GM21390 (cell line): ENCODE measurements at regions not wholly inside any gene's neighbourhood (a gene's known extent, or its start where the extent isn't known, plus 50 kb on each side); places are given as distances from the start of the nearest gene placed in this dataset.
"Not testable (repeated sequence)": the region's sequence is repeated elsewhere in the genome, so short reads cannot be mapped to it uniquely, and the experiment has no call there.

ENCODE experiments used
- ATAC-seq: cut with Tn5 transposase; IDR thresholded peaks from one replicate; pipeline ENCODE4 v1.9.1; 2021; ENCODE audit not compliant: unreplicated experiment

DNA sequence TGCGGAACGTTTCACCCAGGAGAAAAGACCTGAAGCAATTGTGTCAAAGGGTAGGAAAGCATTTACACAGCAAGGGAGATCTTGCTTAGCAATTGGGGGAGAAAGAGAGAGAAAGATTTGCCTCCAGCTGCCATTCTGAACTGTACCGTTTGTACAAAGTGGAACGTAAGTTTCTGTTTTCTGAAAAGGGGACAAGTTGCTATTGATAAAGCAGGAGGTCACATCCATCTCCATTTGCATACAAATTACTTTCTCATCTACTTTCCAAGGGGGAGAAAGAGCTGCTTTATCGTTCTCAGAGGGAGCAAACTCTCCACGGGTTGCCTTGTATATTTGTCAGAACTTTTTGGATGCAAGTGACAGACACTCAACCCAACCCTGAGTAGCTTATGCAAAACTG, 92.0 kb upstream of the CARD11 start:
- ATAC-seq, result no peak

DNA sequence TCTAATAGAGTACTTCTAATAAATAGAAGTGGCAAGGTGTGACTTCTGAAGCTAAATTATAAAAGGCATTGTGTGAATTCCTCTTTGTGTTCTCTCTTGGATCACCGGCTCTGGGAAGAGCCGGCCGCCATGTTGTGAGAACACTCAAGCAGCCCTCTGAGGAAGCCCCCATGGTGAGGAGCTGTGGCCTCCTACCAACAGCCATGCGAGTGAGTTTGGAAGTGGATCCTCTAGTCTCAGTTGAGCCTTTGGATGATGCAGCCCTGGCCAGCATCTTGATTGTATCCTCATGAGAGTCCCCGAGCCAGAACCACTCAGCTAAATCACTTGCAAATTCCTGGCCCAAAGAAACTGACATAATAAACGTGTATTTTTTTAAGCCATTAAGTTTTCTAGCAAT, 94.5 kb upstream of the CARD11 start:
- ATAC-seq, result no peak

DNA sequence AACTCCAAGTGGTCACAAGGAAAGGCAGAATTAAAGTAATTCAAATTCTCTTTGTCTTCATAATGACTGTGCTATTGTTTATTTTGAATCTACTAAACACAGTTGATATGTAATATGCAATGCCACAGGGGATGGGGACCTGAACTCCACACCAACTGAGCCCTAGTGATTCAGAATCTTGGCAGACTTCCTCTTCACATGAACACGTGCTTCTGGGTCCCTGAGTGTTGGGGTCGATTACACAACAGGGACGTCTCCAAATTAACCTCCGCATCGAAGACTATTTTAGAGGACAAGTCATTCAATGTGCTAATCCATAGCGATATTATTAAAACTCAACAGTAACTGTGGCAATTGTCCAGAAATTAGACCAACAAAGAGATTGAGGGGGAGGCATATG, 95.3 kb upstream of the CARD11 start:
- ATAC-seq, result no peak

DNA sequence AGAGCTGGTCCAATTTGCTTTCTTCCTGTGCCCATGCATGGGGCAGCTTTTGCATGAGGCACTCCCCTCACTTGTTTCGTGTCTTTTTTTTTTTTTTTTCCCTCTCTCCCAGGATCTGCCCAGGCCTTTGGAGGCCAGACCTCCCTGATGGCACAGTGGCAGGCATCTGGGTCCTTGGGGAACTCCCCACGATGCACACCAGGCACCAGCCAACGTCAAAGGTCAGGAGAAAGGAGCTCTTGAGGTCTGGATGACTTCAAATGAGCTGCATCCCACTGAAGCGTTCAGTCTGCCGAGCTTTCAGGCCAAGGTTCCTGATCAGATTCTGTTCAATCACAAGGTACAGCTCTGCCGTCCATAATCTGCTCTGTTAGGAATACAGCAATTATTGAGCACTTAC, 97.2 kb upstream of the CARD11 start:
- no peak for ATAC-seq

DNA sequence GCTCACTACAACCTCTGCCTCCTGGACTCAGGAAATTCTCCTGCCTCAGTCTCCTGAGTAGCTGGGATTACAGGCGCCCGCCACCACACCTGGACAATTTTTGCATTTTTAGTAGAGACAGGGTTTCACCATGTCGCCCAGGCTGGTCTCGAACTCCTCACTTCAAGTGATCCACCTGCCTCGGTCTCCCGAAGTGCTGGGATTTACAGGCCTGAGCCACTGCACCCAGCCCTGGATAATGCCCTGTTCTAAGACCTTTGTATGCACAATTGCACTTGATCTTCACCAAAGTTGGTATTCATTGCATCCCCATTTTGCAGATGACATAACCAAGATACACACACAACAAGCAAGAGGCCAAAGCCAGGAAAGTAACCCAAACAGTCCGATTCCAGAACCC, 97.7 kb upstream of the CARD11 start:
- ATAC-seq, result no peak

DNA sequence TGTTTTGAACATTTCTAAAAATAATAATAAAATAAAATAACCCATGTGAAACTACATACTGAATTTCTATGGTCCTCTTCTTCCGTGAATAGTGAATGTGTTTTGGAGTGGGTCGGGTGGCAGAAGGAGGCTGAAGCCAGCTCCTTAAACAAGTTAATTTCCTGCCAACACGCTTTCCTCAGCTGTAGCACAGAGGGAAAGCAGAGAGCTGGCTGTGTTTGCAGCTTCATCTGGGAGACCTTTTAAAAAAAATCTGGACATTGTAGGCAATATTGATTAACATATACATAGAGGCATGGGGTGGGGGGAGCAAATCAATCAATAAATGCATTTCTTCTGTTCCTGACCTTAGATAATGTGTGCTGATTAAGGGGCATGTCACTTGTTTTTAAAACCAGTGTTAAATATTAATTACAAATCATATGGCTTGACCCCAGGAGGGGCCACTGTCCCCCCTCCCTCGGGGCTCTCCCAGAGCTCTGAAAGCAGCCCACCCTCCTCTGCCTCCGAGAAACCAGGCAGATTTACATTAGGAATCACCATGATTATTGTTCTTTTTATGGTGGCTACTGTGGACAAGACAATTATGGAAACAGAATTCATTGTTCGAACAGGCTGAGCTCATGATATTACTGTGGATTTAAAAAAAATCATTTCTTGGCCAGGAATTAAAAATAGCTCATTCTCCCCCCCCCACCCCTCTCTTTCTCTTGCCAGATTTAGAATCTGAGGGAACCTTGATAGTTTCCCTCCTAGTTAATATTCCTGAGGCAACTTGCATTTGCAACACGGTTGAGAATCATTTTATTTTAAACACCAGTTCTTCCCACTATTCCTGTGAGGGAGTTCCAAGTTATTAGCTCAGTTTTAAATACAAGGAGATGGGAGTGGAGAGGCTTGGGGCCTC, 100.5 kb upstream of the CARD11 start:
- ATAC-seq, result no peak

DNA sequence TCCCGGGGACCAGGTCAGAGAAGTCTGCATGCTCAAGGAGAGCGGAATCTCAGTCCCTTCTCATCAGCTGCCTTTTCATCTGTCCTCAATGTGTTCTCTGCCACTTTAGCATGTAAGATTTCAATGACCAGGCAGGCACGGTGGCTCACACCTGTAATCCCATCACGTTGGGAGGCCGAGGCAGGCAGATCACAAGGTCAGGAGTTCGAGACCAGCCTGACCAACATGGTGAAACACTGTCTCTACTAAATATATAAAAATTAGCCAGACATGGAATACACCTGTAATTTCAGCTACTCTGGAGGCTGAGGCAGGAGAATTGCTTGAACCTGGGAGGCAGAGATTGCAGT, 101.1 kb upstream of the CARD11 start:
- not testable (repeated sequence) for ATAC-seq

DNA sequence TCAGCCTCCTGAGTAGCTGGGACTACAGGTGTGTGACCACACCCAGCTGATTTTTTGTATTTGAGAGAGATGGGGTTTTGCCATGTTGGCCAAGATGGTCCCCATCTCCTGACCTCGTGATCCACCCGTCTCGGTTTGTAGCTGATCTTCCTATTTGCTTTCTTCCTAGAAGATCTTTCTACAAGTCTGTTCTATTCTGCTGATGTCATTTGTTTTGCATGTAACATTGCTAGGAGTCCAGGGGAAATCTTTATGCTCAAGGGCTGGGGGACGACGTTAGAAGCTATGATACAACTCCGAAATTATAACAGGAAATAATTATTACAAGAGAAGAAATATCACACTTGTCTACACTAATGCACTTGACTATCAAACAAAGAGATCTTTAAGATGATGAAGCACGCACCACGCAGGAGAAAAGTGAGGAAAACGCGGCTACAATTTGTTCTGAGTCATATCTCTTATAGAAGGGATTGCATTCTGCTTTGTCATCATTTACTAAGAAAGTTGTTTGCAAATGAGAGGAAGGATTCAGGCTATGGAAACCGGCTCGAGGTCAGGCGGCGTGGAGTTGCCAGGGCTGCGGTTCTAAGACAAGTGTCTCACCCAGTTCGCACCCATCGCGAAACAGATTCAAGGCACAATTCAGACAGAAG, 103.0 kb upstream of the CARD11 start:
- no peak for ATAC-seq

DNA sequence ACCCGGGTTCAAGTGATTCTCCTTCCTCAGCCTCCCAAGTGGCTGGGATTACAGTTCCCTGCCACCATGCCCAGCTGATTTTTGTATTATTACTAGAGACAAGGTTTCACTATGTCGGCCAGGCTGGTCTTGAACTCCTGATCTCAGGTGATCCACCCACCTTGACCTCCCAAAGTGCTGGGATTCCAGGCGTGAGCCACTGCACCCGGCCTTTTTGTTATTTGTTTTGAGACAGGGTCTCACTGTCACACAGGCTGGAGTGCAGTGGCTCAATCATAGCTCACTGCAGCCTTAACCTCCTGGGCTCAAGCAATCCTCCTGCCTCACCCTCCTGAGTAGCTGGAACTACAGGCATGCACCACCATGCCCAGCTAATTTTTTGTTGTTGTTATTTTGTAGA, 104.8 kb upstream of the CARD11 start:
- ATAC-seq, result not testable (repeated sequence)

DNA sequence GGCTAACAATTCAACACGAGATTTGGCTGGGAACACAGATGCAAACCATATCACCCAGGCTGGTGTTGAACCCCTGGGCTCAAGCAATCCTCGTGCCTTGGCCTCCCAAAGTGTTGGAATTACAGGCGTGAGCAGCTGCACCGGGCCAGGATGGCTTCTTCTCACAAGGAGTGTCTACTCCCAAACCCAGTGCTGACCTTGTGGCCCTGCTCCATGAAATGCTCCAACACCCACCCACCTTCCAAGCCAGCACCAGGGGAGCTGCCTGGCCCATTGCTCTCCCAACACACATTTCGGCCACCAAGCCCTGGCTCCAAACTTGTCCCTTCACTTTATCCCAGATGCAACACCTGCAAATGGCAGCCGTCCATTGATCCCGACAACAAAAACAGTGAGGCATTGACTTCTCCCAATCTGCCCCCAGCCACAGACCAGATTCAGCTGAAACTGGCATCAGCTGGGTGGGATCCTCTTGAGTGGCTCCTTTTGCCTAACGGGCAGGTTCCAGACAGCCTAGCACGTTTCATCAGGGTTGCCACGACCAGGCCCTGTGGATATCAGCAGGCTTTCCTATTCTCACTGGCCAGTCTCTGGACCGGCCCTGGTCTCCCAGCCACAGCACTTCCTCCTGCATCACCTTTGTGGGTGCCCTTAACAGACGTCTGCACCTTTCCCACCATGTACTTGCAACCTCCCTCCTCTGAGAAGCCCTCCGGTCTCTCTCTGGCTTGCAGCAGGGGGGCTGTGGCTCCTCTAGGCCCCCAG, 105.7 kb upstream of the CARD11 start:
- ATAC-seq, result no peak

DNA sequence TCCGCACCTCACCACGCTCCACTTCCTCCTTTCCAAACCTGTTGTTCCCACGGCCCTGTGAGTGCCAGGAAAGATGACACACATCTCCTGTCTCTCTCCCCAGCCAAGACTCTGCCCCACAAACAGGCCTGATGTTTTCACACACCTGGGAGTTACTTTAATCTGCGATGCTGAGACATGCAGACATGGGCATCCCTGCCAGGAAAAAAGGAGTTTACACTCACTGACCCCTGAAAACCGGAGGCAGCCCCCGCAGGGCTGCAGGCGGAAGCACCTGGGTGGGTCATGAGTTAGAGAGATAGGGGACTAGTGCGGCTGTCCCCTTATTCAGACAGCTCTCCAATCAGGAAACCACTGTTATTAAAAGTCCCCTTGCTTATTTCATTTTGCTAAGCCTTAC, 106.4 kb upstream of the CARD11 start:
- ATAC-seq, result no peak

DNA sequence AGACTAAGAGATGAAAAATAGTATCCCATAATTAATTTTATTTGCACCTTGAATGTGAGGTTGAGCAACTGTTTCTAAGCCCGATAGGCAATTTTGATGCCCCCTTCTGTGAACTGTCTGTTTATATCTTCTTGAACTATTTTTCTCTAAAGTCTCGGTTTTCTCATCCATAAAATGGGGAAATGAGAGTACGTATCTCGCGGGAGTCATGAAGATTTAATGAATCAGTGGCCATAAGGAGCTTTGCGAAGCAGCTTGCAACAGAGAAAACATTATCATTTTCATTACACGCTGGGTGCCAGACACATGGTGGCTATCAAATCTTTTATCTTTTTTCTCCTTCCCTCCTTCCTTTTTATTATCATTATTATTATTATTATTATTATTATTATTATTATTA, 108.1 kb upstream of the CARD11 start:
- no peak for ATAC-seq

DNA sequence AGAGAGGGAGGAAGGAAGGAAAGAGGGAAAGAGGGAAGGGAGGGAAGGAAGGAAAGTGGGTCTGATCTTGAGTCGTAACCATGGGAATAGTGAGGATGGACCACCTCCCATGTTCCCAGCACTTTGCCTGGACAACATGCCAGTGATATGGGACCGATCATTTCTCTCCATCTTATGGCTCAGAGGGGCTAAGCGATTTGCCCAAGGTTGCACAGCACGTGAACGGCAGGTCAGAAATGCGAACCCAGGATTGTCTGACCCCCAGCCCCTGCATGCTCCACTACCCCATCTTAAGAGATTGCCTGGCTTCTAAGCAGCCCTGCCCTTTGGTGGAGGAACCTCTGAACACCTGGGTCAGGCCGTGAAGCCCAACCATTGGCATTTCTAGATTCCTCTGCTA, 109.0 kb upstream of the CARD11 start:
- no peak for ATAC-seq

DNA sequence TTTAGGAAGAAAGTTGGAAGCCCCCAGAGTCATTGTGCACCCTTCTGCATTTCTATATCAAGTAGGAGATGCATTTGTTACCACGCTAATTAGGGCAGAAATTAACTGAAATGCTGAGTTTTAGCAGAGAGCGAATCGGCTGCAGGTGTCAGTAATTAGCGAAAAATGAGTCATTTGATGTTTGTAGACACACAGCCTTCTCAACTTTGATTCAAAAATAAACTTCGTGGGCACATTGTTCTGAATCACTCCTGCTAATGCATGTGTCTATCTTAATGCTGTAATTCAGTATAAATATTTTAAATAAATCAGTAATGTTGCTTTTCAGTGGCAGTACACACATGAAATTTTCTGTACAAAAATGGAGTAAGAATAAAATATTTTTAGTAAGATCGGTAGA, 109.5 kb upstream of the CARD11 start:
- no peak for ATAC-seq

DNA sequence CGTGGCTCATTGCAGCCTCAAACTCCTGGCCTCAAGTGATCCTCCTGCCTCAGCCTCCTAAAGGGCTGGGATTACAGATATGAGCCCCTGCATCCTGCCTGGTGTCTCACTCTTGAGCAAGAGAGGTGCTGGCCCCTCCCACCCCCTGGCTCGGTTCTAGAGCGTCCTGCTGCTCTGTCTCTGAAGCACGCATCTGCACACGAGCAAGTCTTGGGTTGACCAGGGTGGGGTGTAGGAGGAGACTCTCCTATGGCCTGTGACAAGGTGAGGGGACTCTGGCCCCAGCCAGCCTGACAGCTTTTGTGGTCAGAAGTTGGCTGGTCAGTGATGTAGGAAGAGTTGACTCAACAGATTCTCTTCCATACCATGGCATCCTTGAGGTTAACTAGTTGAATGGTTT, 110.7 kb upstream of the CARD11 start:
- no peak for ATAC-seq

DNA sequence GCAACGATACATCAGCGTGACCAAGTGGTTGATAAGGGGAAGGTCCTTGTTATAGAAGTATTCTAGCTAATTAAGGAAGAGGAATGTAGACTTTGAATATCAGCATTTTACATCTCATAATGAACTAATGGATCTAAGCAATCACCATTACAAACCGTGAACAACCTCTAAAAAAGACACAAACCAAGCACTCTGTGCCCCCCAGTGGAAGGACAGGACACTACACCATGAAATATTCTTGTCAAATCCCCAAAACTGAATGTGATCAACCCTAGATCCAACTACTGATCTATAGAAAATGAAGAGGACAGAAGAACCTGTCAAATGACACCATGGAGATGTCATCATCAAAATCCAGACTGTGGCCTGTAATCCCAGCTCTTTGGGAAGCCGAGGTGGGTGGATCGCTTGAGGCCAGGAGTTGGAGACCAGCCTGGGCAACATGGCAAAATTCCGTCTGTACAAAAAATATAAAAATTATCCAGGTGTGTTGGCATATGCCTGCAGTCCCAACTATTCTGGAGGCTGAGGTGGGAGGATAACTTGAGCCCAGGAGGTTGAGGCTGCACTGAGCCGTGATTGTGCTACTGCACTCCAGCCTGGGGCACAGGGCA, 111.3 kb upstream of the CARD11 start:
- ATAC-seq, result no peak

DNA sequence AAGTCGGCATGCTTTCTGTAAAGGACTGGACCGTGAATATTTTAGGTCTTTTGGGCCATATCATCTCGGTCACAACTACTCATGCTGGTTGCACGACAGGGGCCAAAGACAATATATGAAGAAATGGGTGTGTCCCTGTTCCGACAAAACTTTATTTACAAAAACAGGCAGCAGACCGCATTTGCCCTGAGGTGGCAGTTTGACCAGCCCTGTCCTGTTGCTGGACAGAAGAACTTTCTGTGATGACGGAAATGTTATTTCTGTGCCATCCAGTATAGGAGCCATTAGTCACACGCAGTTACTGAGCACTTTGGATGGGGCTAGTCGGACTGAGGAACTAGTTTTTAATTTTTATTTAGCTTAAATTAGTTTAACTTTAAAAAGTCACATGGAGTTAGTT, 112.8 kb upstream of the CARD11 start:
- ATAC-seq, result no peak

DNA sequence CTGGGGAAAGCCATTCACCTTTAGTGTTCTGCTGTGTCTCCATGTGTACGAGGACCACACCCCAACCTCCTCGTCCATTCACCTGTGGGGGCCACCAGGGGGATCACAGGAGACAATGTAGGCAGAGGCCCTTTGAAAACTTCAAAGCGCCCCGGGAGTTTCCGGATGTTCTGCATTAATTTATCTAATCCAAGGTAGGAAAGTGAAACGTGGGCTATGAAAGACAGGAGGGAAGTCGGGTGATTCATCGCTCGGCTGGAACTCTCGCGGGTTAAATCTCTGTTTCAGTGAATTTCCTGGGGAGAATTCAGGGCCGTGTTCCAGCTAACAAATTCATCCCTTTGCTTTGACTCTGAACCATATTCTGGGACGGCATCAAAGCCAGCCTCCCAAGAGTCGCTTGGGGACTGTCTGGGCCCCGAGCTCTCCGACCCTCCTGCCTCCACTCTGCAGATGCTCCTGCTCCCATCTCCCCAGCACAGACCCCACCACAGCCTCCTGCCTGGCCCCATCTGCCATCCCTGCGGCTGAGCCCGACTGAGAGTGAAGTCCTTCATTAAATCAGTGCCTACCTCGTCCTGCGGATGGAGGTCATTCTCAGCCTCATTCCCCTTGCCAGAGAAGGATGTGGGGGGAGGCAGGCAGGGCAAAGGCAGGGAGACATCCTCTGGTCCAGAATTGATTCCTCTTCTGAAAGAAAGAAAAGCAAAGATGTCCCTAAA, 114.1 kb upstream of the CARD11 start:
- no peak for ATAC-seq

DNA sequence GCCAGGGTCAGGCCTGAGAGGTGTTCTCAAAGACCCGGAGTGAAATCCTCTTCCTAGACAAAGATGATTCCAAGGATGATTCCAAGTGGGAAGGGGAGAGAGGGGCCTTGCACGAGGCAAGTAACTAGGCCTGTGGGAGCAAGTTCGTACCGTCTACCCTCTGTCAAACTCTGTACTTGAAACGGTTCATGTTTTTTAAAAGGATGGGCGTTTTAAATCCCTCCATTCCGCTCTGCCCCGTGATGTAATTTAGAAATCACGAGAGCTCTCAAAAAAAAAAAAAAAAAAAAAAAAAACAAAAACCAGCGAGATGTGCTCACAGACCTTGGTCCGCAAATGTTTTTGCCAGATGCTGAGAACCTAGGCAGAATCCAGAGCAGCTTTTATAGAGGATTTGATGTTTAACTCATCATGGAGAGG, 114.7 kb upstream of the CARD11 start:
- ATAC-seq, result no peak

DNA sequence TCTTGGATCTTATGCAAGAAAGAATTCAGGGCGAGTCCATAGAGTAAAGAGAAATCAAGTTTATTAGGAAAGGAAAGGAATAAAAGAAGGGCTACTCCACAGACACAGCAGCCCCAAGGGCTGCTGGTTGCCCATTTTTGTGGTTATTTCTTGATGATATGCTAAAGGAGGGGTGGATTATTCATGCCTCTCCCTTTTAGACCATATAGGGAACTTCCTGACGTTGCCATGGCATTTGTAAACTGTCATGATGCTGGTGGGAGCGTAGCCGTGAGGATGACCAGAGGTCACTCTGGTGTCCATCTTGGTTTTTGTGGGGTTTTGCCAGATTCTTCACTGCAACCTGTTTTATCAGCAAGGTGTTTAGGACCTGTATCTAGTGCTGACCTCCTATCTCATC, 115.4 kb upstream of the CARD11 start:
- no peak for ATAC-seq

DNA sequence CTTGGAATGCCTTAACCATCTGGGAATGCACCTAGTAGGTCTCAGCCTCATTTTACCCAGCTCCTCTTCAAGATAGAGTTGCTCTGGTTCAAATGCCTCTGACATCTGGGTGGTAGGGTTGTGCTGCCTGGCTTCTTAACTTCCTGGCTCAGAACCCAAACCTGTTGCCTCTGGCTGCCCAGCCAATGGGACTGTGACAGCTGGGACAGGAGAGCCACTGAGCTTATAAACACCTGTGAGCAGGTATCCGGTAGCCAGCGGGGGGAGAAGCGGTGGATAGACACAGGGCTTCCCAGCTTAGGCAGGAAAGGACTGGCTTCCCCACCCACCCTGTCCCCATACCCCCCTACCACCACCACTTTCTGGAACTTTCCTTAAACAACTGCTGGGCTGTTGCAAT, 115.8 kb upstream of the CARD11 start:
- ATAC-seq, result no peak
